Upper lobe of left lung (tissue), 6 donors: ENCODE measurements at regions not wholly inside any gene's neighbourhood (a gene's known extent, or its start where the extent isn't known, plus 50 kb on each side); places are given as distances from the start of the nearest gene placed in this dataset.

Source experiments
- ATAC-seq, 2 donors: fragments of 200-7000 bp; cut with Tn5 transposase; one replicate each; pipeline ENCODE4 v1.9.1; 2022; ENCODE audit warnings: mild to moderate bottlenecking in 2 of 2, moderate library complexity in 2 of 2; ENCODE audit not compliant: low FRiP score in 2 of 2
- DNase-seq, 2 donors: peaks; one replicate each; pipeline ENCODE4 v3.0.0-alpha.2; 2019 to 2020
- H3K27ac ChIP-seq, 4 donors: fragments of 200-600 bp; sonication (generic); one replicate each; pipeline ENCODE4 v1.5.1; 2016 to 2019
- H3K27me3 ChIP-seq, 4 donors: fragments of 200-600 bp; sonication (generic); one replicate each; pipeline ENCODE4 v1.5.1; 2017 to 2019
- H3K36me3 ChIP-seq, 4 donors: fragments of 200-600 bp; sonication (generic); one replicate each; pipeline ENCODE4 v1.5.1; 2016 to 2019
- H3K4me1 ChIP-seq, 4 donors: fragments of 200-600 bp; sonication (generic); one replicate each; pipeline ENCODE4 v1.5.1; 2018 to 2019
- H3K4me3 ChIP-seq, 4 donors: fragments of 200-600 bp; sonication (generic); one replicate each; pipeline ENCODE4 v1.5.1; 2017 to 2019; ENCODE audit warnings: mild to moderate bottlenecking in 2 of 4, moderate library complexity in 1 of 4
- H3K9me3 ChIP-seq, 4 donors: fragments of 200-600 bp; sonication (generic); one replicate each; pipeline ENCODE4 v1.5.1; 2018 to 2019
- CTCF ChIP-seq, 6 experiments: fragments of 450-650 bp in 4 of 6; fragments of 200-600 bp in 2 of 6; sonication (generic) in 2 of 6; IDR thresholded peaks; one replicate each; pipeline ENCODE4 v1.5.1; 2016 to 2019; ENCODE audit warnings: antibody characterized with exemption in 6 of 6
- EP300 ChIP-seq, 4 donors: sonication (generic); formaldehyde crosslinking; IDR thresholded peaks; one replicate each; pipeline ENCODE4 v1.5.1; 2017; ENCODE audit warnings: antibody characterized with exemption in 4 of 4, control low read depth in 2 of 4
- POLR2A ChIP-seq, 4 donors: fragments of 450-650 bp; IDR thresholded peaks; one replicate each; pipeline ENCODE4 v1.5.1; 2016 to 2017; ENCODE audit warnings: antibody characterized with exemption in 4 of 4, mild to moderate bottlenecking in 2 of 4
- POLR2AphosphoS5 ChIP-seq, 2 donors: sonication (generic); formaldehyde crosslinking; IDR thresholded peaks; one replicate each; pipeline ENCODE4 v1.5.1; 2017; ENCODE audit warnings: antibody characterized with exemption in 2 of 2
- WGBS, 2 donors: methylation state at CpG; one replicate each; pipeline ENCODE4 v1.1.5; 2017 to 2018; 5-methylcytosine and 5-hydroxymethylcytosine counted together
- donor health status: DM: no; HTN: no; CAD: no; lungs with moderate emphysema.
- donor health status: DM: no; HTN: yes; CAD: no; lungs with severe emphysema.

DNA sequence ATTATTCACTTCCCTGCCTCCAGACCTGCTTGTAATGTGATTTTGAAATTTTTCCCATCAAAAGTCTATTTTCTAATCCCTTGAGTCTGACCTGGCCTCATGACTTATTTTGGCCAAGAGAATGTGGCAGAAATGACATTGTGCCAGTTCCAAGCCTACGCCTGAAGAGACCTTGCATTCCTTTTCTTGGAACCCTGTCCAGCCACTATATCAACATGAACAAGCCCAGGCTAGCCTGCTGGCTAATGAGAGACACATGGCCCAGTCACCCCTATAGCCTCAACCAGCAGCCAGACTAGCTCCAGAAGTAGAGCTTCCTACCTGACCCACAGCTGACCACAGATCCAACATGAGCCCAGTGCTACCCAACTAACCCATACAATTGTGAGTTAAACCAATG lies 121.1 kb upstream of the ACP3 start:
- Histone ChIP-seq H3K36me3 (no peaks in the 10 kb centered on the region), H3K27ac (no peak overlapping the region), H3K4me3 (no peak overlapping the region), H3K9me3 (no peaks in the 10 kb centered on the region), H3K27me3 (no peaks in the 10 kb centered on the region), H3K4me1 (no peaks in the 10 kb centered on the region)
- WGBS, 2 donors, result 71 to 81% methylated on average over 1 of the region's 1 CpG
- ATAC-seq (no peak), DNase-seq (no peak)
- TF ChIP-seq POLR2A (IDR thresholded peaks at IDR 0.05) (no peak), CTCF (IDR thresholded peaks at IDR 0.05) (no peak), EP300 (IDR thresholded peaks at IDR 0.05) (no peak), POLR2AphosphoS5 (IDR thresholded peaks at IDR 0.05) (no peak)

DNA sequence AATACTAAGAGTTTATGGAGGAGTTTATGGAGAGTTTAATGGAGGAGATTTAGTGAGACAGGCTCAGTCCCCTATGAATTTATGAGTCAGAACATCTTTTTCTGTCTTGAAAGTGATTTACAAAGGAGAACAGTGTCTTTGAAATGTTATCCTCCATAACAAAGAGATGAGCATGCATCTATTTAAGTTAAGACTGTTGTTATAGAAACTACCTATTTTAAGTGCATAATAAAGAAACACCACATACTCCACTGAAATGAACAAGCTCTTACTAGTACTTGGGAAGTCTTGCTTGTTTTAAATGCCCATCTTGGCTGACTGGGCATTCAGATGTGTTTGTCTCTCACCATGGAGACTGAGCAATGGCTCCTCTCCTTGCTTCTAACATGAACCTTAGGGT lies 118.7 kb upstream of the ACP3 start:
- ATAC-seq, result no peak
- H3K27ac ChIP-seq, result no peak overlapping the region
- H3K4me3 ChIP-seq, result no peak overlapping the region
- H3K4me1 ChIP-seq, result no peaks in the 10 kb centered on the region
- H3K9me3 ChIP-seq, result no peaks in the 10 kb centered on the region
- H3K36me3 ChIP-seq, result no peaks in the 10 kb centered on the region
- no peak for DNase-seq
- TF ChIP-seq POLR2AphosphoS5 (IDR thresholded peaks at IDR 0.05) (no peak), CTCF (IDR thresholded peaks at IDR 0.05) (no peak), EP300 (IDR thresholded peaks at IDR 0.05) (no peak), POLR2A (IDR thresholded peaks at IDR 0.05) (no peak)
- H3K27me3 ChIP-seq, result no peaks in the 10 kb centered on the region

DNA sequence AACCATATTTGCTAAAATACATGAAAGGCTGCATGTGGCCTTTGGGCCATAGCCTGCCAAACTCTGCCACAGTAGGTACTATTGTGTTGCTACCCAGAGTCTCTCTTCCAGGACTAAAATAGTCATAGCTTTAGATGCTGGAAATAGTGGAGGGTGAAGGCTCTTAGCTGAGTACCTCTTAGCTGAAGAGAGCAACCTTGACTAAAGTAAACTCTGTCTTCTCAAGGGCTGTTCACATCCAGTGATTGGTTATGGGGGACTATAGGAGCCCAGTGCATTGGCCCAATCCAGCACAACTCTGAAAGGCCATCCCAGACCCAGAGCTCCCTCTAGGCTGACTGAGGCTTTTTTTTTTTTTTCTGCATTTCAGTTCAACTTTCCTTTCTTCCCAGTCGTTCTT lies 117.8 kb upstream of the ACP3 start:
- DNase-seq, result peak in 1 of 2 donors; percentile 21
- H3K36me3 ChIP-seq, result no peaks in the 10 kb centered on the region
- no peak overlapping the region for H3K4me3 ChIP-seq
- no peak overlapping the region for H3K27ac ChIP-seq
- no peak for TF ChIP-seq POLR2AphosphoS5 (IDR thresholded peaks at IDR 0.05)
- no peaks in the 10 kb centered on the region for H3K4me1 ChIP-seq
- 44 to 63% methylated on average over 1 of the region's 1 CpG for WGBS, 2 donors
- ATAC-seq, result peak in 1 of 2 donors; percentile 56
- no peaks in the 10 kb centered on the region for H3K27me3 ChIP-seq
- no peaks in the 10 kb centered on the region for H3K9me3 ChIP-seq

- Histone ChIP-seq H3K4me1 (no peaks in the 10 kb centered on the region), H3K27ac (no peak overlapping the region), H3K4me3 (no peak overlapping the region), H3K9me3 (no peaks in the 10 kb centered on the region), H3K27me3 (no peaks in the 10 kb centered on the region), H3K36me3 (no peaks in the 10 kb centered on the region)
- DNase-seq (no peak), ATAC-seq (no peak)
- WGBS, 2 donors, result 96 to 97% methylated on average over 3 of the region's 3 CpGs
- TF ChIP-seq POLR2A (IDR thresholded peaks at IDR 0.05) (no peak), POLR2AphosphoS5 (IDR thresholded peaks at IDR 0.05) (no peak), CTCF (IDR thresholded peaks at IDR 0.05) (no peak), EP300 (IDR thresholded peaks at IDR 0.05) (no peak)
Measured at GRCh38 chr3:132202586-132202985, 114.6 kb upstream of the ACP3 start.

GRCh38 chr3:132203889-132204596 lies 113.2 kb upstream of the ACP3 start:
- no peak for TF ChIP-seq EP300 (IDR thresholded peaks at IDR 0.05)
- no peak for TF ChIP-seq CTCF (IDR thresholded peaks at IDR 0.05)
- TF ChIP-seq POLR2A (IDR thresholded peaks at IDR 0.05), result no peak
- no peak for TF ChIP-seq POLR2AphosphoS5 (IDR thresholded peaks at IDR 0.05)
- no peaks in the 10 kb centered on the region for H3K4me1 ChIP-seq
- 73 to 74% methylated on average over 3 of the region's 3 CpGs for WGBS, 2 donors
- no peaks in the 10 kb centered on the region for H3K27me3 ChIP-seq
- H3K9me3 ChIP-seq, result no peaks in the 10 kb centered on the region
- H3K36me3 ChIP-seq, result no peaks in the 10 kb centered on the region
- H3K4me3 ChIP-seq, result no peak overlapping the region
- ATAC-seq (no peak), DNase-seq (no peak)
- no peak overlapping the region for H3K27ac ChIP-seq
